ENCODE measurements at regions not wholly inside any gene's neighbourhood (a gene's known extent, or its start where the extent isn't known, plus 50 kb on each side); places are given as distances from the start of the nearest gene placed in this dataset.
"Not testable (repeated sequence)": the region's sequence is repeated elsewhere in the genome, so short reads cannot be mapped to it uniquely, and the experiment has no call there.

DNA sequence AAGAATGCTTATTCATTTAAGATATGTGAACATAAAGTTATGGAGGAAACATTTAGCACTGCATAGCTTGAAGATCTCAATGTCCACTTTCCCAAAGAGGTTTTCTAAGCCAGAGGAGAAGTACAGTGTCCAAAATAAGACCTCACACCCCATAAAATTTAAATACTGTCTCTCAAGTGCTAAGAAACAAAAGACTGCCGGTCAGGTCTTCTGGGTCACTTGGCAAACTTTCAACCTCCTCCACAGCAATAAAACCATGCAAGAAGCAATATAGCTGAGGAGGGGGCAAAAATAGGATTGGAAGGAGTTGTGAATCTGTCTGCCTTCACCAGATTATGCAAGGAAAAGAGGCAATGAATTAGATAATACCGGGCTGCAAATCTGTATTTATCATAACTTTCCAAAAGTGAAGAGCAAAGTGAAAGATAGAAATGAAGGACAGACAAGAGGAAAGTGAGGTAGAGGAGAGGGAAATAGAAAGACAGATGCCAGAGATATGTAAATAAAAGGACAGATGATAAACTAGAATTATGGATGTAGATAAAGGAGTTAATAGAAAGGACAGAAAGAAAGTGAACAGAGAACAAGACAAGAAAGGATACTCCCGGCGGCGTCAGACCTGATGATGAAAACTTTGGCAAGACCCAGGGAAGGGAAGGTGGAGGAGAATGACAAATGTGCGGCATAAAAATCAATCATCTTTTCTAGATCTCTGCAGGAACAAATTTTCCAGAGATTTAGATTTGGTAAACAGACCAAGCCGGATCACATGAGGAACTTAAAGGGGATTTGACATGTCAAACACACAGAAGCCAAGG, 152.7 kb upstream of the FAM241A start:
- DNase-seq, result no peak

DNA sequence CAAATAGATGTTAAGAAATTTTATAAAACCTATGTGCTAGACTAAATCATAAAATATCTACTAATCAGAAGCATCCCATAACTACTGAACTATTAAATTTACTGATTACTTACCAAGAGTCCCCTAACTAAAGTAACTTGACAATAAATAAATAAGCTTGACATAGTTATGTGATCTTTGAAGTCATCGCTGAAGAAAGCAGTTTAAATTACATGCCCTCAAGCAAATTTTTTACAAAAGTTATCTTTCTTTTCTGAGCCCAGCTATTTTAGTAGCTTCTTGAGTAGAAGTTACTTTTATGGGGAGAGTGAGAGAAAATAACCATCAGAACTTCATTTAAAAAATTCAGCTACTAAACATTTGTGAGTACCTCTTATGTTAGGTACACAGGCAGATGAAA, 150.9 kb upstream of the FAM241A start:
- no peak for DNase-seq

- no peak for DNase-seq
Observed at GRCh38 chr4:111997785-111998184, 147.5 kb upstream of the FAM241A start.

DNA sequence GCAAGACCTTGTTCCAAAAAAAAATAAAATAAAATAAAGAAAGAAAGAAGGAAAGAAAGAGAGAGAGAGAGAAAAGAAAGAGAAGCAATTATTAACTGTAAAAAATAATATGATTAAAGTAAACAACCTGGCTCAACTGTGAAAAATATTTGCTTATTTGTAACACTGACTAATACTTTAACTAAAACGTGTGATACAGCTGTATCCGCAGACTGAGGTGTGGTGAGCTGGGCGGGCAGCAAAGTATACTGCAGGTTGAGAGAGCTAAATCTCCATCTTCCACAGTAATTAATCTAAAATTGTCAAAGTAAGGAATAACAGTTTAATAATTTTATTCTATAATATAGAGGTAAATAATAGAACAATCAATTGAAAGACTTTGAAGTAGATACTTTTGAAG, 145.5 kb upstream of the FAM241A start:
- no peak for DNase-seq

- no peak for DNase-seq
Observed at GRCh38 chr4:112001041-112001440, 144.2 kb upstream of the FAM241A start.

DNA sequence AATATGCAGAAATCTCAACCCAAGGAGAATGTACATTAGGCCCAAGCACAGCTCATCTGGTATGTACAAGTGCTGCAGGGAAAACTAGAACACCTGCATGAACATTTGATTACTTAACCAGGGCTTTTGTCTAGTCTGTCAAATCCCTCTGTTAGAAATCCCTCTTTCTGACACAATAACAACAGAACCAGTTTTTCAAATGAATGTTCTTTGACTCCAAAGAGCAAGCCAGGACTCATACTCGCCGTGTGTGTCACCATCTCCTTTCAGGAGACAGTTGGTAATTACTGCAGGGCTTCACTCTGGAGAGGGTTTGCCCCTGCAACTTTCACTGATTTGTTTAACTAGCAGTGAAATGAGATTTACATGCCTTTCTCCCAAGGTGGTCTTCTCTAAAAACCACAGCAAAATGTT, 143.0 kb upstream of the FAM241A start:
- DNase-seq, result no peak

GRCh38 chr4:112003231-112003907, 141.9 kb upstream of the FAM241A start:
- DNase-seq, result no peak

DNA sequence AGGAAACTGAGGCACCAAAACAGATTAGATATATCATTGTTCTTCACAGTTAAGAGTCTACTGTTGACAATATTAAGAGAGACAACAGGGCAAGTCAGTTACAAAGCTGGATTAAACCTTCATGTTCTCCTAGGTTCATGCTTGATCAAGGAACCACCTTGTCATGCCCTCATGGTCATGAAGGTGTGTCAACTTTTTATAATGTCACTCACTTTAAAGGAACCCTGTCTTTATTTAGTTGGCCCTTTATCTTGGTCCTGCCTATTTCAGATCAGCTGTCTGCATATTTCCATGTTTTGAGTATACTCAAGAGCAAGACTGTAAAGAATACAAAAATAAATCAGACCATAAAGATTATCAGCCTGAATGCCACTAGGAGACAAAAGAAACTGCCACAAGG, 140.2 kb upstream of the FAM241A start:
- no peak for DNase-seq

GRCh38 chr4:112007391-112007790, 137.9 kb upstream of the FAM241A start:
- DNase-seq, result no peak

GRCh38 chr4:112015960-112016359, 129.3 kb upstream of the FAM241A start:
- DNase-seq, result no peak

- no peak for DNase-seq
Observed at GRCh38 chr4:112023402-112023950, 121.8 kb upstream of the FAM241A start.

DNA sequence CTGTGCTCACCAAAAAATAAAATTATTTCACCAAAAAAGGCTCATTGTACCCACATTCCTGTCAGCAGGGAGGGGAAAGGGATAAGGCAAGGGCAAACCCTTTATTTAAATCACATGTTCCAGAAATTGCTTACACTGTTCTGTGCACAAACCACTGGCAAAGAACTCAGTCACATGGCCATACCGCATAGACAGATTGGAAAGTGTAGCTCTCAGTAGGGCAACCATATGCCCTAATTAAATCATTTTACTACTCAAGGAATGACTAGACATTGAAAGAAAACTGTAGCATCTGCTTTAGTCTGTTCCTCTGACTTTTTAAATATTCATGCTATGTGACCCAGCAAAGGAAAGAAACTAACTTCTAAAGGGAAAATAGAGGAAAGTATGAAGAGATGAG, 119.2 kb upstream of the FAM241A start:
- DNase-seq, result no peak

- DNase-seq, result no peak
Observed at GRCh38 chr4:112029771-112030171, 115.5 kb upstream of the FAM241A start.

DNA sequence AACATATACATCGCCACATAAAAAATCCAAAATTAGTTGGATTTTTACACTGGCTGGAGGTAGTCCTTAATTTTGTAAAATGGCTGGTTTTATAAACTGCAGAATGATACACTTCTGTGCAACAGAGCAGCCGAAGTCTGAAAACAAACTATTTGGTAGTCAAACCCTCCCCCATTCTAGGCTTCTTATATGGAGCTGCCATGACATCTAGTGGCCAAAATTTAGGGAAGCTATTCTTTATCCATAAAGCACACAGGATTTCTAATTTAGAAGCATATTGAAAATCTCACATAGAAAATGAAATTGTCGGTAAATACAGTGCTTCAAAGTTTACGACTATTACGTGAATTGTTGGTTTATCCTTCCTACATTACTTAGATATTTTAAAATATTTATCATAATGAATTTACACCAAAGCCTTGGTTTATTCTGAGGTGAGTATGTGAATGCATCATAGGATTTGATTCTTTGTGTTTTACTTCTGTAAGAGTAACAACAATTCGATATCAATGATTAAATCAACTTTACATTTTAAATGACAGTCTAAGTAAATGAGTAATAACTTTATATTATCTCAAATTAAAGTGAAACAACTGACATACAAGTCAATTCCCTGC, 113.4 kb upstream of the FAM241A start:
- DNase-seq, result no peak

DNA sequence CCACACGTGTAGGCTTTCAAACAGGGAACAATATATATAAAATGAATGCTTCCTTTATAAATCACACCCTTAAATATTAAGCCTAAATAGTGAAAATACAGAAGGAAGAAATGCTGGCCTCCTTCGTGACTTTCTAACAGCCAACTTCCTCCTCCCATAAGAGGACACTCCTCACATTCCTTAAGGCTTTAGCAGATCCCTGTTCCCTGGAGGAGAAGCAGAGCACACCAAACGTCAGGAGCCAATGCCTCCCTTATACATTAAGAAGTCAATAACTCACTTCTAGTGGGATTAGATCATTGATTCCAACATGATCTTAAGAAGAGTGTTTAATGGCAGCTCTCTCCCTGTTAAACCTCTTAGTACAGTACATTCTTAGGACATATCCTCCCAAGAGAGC, 108.4 kb upstream of the FAM241A start:
- no peak for DNase-seq

DNA sequence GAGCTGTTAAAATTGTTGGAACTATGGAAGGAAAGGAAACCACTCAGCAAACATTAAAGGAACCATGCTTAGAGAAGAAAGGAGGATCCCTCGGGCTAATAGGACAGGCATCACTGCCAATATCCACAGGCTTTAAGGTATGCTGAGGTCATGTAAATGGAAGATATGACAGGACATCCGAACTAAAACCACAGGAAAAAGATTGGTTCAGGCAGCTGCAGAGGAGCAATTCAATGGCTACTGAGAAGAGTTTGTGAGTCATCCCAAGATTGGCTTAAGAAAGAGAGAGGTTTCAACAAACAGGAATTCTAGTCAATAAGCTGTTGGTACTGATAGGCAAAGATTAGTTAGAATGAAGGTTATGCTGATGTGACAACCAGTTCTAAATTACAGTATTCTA, 106.4 kb upstream of the FAM241A start:
- no peak for DNase-seq

- not testable (repeated sequence) for DNase-seq
Observed at GRCh38 chr4:112049119-112049518, 96.1 kb upstream of the FAM241A start.

GRCh38 chr4:112053825-112054350, 91.4 kb upstream of the FAM241A start:
- DNase-seq, result no peak

DNA sequence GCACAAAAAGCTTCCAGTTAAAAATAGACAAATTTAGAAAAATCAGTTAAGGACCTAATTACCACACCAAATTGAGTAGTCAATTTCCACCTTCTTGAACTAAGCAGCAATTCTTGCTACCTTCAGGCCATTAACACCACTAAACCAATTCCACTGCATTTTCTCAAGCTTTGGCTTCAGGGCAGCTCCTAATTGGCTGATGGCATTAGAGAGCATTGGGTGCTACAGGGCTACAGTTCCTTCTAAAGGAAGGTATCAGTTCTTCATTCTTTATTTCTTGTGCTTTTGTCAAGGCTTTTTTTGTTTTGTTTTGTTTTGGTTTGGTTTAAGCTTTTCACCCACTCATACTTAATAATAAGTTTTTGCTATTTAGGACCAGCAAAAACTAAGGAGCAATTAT, 90.2 kb upstream of the FAM241A start:
- no peak for DNase-seq

GRCh38 chr4:112057470-112057869, 87.8 kb upstream of the FAM241A start:
- DNase-seq, result no peak

- DNase-seq, result no peak
Observed at GRCh38 chr4:112058433-112058832, 86.8 kb upstream of the FAM241A start.

GRCh38 chr4:112060212-112060611, 85.0 kb upstream of the FAM241A start:
- DNase-seq, result no peak

- DNase-seq, result no peak
Observed at GRCh38 chr4:112061207-112061817, 83.9 kb upstream of the FAM241A start.
